ENCODE measurements at regions not wholly inside any gene's neighbourhood (a gene's known extent, or its start where the extent isn't known, plus 50 kb on each side); places are given as distances from the start of the nearest gene placed in this dataset.

GRCh38 chrX:125131164-125131563 is 188.5 kb upstream of the TEX13C start:
- TF ChIP-seq EZH2 (IDR thresholded peaks at IDR 0.05) (no peak), CTCF (IDR thresholded peaks at IDR 0.05) (peak; percentile 46)

All from neural progenitor cell (in vitro differentiated cells).